GM23338 (cell line): ENCODE measurements at regions not wholly inside any gene's neighbourhood (a gene's known extent, or its start where the extent isn't known, plus 50 kb on each side); places are given as distances from the start of the nearest gene placed in this dataset.

Experiments
- ATAC-seq: fragments of 200-7000 bp; cut with Tn5 transposase; 3 replicates; pipeline ENCODE4 v1.9.1; 2020
- DNase-seq: peaks from one replicate; pipeline ENCODE4 v3.0.0-alpha.2; 2015; ENCODE audit warnings: low spot score
- H2AFZ ChIP-seq: fragments of 200-600 bp; sonication (generic); 2 replicates; pipeline ENCODE4 v1.8.0; 2016; ENCODE audit warnings: antibody characterized with exemption, mild to moderate bottlenecking, moderate library complexity
- H3F3A ChIP-seq: fragments of 200-600 bp; sonication (generic); replicated peaks from 2 replicates; pipeline ENCODE4 v1.8.0; 2017; ENCODE audit warnings: antibody characterized with exemption, mixed run types, low read depth
- H3K27ac ChIP-seq: fragments of 200-600 bp; sonication (generic); 2 replicates; pipeline ENCODE4 v1.6.1; 2016; ENCODE audit warnings: low read depth
- H3K27me3 ChIP-seq: fragments of 200-600 bp; sonication (generic); 2 replicates; pipeline ENCODE4 v1.8.0; 2016; ENCODE audit warnings: mild to moderate bottlenecking, mixed run types, moderate library complexity; ENCODE audit not compliant: insufficient read depth
- H3K36me3 ChIP-seq: fragments of 200-600 bp; sonication (generic); 2 replicates; pipeline ENCODE4 v1.8.0; 2016; ENCODE audit warnings: mild to moderate bottlenecking; ENCODE audit not compliant: insufficient read depth
- H3K4me1 ChIP-seq: fragments of 200-600 bp; sonication (generic); 2 replicates; pipeline ENCODE4 v1.8.0; 2016; ENCODE audit warnings: mild to moderate bottlenecking, moderate library complexity; ENCODE audit not compliant: insufficient read depth
- H3K4me2 ChIP-seq: fragments of 200-600 bp; sonication (generic); 2 replicates; pipeline ENCODE4 v1.7.1; 2017; ENCODE audit warnings: mixed run types
- H3K4me3 ChIP-seq: fragments of 200-600 bp; sonication (generic); 2 replicates; pipeline ENCODE4 v1.6.1; 2016; ENCODE audit warnings: mixed run types
- H3K79me2 ChIP-seq: fragments of 200-600 bp; sonication (generic); replicated peaks from 2 replicates; pipeline ENCODE4 v1.8.0; 2017; ENCODE audit warnings: mild to moderate bottlenecking; ENCODE audit not compliant: insufficient read depth
- H3K9me2 ChIP-seq: fragments of 200-600 bp; sonication (generic); 2 replicates; pipeline ENCODE4 v1.8.0; 2017; ENCODE audit not compliant: insufficient read depth
- H4K20me1 ChIP-seq: fragments of 200-600 bp; sonication (generic); replicated peaks from 2 replicates; pipeline ENCODE4 v1.8.0; 2017; ENCODE audit warnings: mild to moderate bottlenecking; ENCODE audit not compliant: insufficient read depth
- H3K27ac Mint-ChIP-seq: 2 replicates; pipeline ENCODE4 v1.8.0; 2020; ENCODE audit warnings: inconsistent platforms, mild to moderate bottlenecking, moderate library complexity, mixed read lengths
- H3K27me3 Mint-ChIP-seq: 3 replicates; pipeline ENCODE4 v1.8.0; 2022; ENCODE audit warnings: low read depth, mild to moderate bottlenecking, moderate library complexity, mixed read lengths, inconsistent platforms; ENCODE audit not compliant: insufficient read depth, poor library complexity
- H3K36me3 Mint-ChIP-seq: 3 replicates; pipeline ENCODE4 v1.8.0; 2021; ENCODE audit warnings: low read depth, mild to moderate bottlenecking, inconsistent platforms, moderate library complexity, mixed read lengths
- H3K4me1 Mint-ChIP-seq: 3 replicates; pipeline ENCODE4 v1.8.0; 2020; ENCODE audit warnings: mild to moderate bottlenecking, inconsistent platforms, mixed read lengths
- H3K4me3 Mint-ChIP-seq: 3 replicates; pipeline ENCODE4 v1.8.0; 2021; ENCODE audit warnings: moderate library complexity, mild to moderate bottlenecking, inconsistent platforms, mixed read lengths
- H3K9me3 Mint-ChIP-seq: 3 replicates; pipeline ENCODE4 v1.8.0; 2020; ENCODE audit warnings: moderate library complexity, mild to moderate bottlenecking, inconsistent platforms, mixed read lengths
- CREB1 ChIP-seq: fragments of 250-450 bp; sonication (Bioruptor Pico); IDR thresholded peaks from 2 replicates; pipeline ENCODE4 v1.5.0; 2020; ENCODE audit warnings: low read depth, mild to moderate bottlenecking, moderate library complexity
- EZH2 ChIP-seq: fragments of 200-600 bp; sonication (generic); IDR thresholded peaks from one replicate; pipeline ENCODE4 v1.8.0; 2017; ENCODE audit warnings: antibody characterized with exemption, mild to moderate bottlenecking, low read depth; ENCODE audit not compliant: unreplicated experiment
- EZH2phosphoT487 ChIP-seq: fragments of 200-600 bp; sonication (generic); IDR thresholded peaks from one replicate; pipeline ENCODE4 v1.8.1; 2018; ENCODE audit warnings: antibody characterized with exemption; ENCODE audit not compliant: unreplicated experiment
- JUNB ChIP-seq: IDR thresholded peaks from one replicate; pipeline ENCODE4 v1.6.1; 2016; ENCODE audit warnings: antibody characterized with exemption; ENCODE audit not compliant: unreplicated experiment
- NANOG ChIP-seq: IDR thresholded peaks from 2 replicates; pipeline ENCODE4 v1.6.1; 2016; ENCODE audit warnings: antibody characterized with exemption, borderline replicate concordance
- POLR2AphosphoS5 ChIP-seq: IDR thresholded peaks from 2 replicates; pipeline ENCODE4 v1.6.1; 2016; ENCODE audit warnings: antibody characterized with exemption, low read depth
- STAT1 ChIP-seq: IDR thresholded peaks from one replicate; pipeline ENCODE4 v1.6.1; 2016; ENCODE audit warnings: antibody characterized with exemption; ENCODE audit not compliant: unreplicated experiment
- ZNF114 ChIP-seq: fragments of 250-450 bp; sonication (Bioruptor Pico); IDR thresholded peaks from 2 replicates; pipeline ENCODE4 v1.5.0; 2020; ENCODE audit warnings: mild to moderate bottlenecking, moderate library complexity
- ZNF331 ChIP-seq: fragments of 250-450 bp; sonication (Bioruptor Pico); IDR thresholded peaks from 2 replicates; pipeline ENCODE4 v1.5.0; 2020; ENCODE audit warnings: low read depth, mild to moderate bottlenecking, moderate library complexity
- TF ChIP-seq, protein P1 (sequence below): IDR thresholded peaks from one replicate; pipeline ENCODE4 v1.6.1; 2018; ENCODE audit warnings: antibody characterized with exemption; ENCODE audit not compliant: unreplicated experiment
- TF ChIP-seq, protein P2 (sequence below): IDR thresholded peaks from 2 replicates; pipeline ENCODE4 v1.6.1; 2016; ENCODE audit warnings: antibody characterized with exemption
- TF ChIP-seq, protein P3 (sequence below): fragments of 250-450 bp; sonication (Bioruptor Pico); IDR thresholded peaks from 2 replicates; pipeline ENCODE4 v1.5.0; 2020; ENCODE audit warnings: mild to moderate bottlenecking, moderate library complexity
- TF ChIP-seq, protein P4 (sequence below), 2 experiments: fragments of 200-600 bp in 1 of 2; sonication (generic) in 1 of 2; conservative IDR thresholded peaks; 2 replicates each; pipeline versions ENCODE4 v1.5.1 to v1.6.1; 2016 to 2017; ENCODE audit warnings: antibody characterized with exemption in 2 of 2, low read depth in 2 of 2, mild to moderate bottlenecking in 2 of 2, moderate library complexity in 1 of 2

DNA sequence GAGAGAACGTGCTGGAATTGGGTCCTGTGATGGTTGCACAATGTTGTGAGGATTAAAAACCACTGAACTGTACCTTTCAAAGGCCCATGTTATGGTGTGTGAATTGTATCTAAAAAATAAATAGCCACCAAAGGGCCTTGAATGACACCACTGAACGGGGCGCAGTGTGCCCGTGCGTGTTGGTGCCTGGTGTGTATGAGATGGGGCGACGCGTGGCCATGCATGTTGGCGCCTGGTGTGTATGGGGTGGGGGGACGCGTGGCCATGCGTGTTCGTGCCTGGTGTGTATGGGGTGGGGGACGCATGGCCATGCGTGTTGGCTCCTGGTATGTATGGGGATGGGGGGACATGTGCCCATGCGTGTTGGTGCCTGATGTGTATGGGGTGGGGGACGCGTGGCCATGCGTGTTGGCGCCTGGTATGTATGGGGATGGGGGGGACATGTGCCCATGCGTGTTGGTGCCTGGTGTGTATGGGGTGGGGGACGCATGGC is 66.6 kb upstream of the HELT start:
- Mint-ChIP-seq H3K9me3 (no peaks in the 10 kb centered on the region), H3K27ac (no peak overlapping the region), H3K36me3 (no peaks in the 10 kb centered on the region), H3K27me3 (peaks cover 8% of the 10 kb centered on the region), H3K4me1 (no peaks in the 10 kb centered on the region), H3K4me3 (no peak overlapping the region)
- Histone ChIP-seq H3K79me2 (no peaks in the 10 kb centered on the region), H3K4me1 (no peaks in the 10 kb centered on the region), H3K36me3 (no peaks in the 10 kb centered on the region), H2AFZ (no peak overlapping the region), H3K27me3 (no peaks in the 10 kb centered on the region), H3K27ac (no peak overlapping the region), H3K9me2 (0 out of 2 replicates have a peak, but pooled peaks cover 3% of the 10 kb centered on the region), H3F3A (no peaks in the 10 kb centered on the region), H4K20me1 (no peaks in the 10 kb centered on the region), H3K4me2 (no peak overlapping the region), H3K4me3 (no peak overlapping the region)
- DNase-seq = no peak
- no peak for ATAC-seq
- TF ChIP-seq, protein P1, sequence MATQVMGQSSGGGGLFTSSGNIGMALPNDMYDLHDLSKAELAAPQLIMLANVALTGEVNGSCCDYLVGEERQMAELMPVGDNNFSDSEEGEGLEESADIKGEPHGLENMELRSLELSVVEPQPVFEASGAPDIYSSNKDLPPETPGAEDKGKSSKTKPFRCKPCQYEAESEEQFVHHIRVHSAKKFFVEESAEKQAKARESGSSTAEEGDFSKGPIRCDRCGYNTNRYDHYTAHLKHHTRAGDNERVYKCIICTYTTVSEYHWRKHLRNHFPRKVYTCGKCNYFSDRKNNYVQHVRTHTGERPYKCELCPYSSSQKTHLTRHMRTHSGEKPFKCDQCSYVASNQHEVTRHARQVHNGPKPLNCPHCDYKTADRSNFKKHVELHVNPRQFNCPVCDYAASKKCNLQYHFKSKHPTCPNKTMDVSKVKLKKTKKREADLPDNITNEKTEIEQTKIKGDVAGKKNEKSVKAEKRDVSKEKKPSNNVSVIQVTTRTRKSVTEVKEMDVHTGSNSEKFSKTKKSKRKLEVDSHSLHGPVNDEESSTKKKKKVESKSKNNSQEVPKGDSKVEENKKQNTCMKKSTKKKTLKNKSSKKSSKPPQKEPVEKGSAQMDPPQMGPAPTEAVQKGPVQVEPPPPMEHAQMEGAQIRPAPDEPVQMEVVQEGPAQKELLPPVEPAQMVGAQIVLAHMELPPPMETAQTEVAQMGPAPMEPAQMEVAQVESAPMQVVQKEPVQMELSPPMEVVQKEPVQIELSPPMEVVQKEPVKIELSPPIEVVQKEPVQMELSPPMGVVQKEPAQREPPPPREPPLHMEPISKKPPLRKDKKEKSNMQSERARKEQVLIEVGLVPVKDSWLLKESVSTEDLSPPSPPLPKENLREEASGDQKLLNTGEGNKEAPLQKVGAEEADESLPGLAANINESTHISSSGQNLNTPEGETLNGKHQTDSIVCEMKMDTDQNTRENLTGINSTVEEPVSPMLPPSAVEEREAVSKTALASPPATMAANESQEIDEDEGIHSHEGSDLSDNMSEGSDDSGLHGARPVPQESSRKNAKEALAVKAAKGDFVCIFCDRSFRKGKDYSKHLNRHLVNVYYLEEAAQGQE = no peak
- TF ChIP-seq ZNF114 (CRISPR knock-in tag) (no peak), NANOG (no peak), JUNB (no peak), ZNF331 (CRISPR knock-in tag) (no peak), CREB1 (no peak), EZH2phosphoT487 (no peak), STAT1 (no peak), POLR2AphosphoS5 (no peak), EZH2 (no peak)
- TF ChIP-seq, protein P2, sequence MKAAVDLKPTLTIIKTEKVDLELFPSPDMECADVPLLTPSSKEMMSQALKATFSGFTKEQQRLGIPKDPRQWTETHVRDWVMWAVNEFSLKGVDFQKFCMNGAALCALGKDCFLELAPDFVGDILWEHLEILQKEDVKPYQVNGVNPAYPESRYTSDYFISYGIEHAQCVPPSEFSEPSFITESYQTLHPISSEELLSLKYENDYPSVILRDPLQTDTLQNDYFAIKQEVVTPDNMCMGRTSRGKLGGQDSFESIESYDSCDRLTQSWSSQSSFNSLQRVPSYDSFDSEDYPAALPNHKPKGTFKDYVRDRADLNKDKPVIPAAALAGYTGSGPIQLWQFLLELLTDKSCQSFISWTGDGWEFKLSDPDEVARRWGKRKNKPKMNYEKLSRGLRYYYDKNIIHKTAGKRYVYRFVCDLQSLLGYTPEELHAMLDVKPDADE = no peak
- TF ChIP-seq, protein P3, sequence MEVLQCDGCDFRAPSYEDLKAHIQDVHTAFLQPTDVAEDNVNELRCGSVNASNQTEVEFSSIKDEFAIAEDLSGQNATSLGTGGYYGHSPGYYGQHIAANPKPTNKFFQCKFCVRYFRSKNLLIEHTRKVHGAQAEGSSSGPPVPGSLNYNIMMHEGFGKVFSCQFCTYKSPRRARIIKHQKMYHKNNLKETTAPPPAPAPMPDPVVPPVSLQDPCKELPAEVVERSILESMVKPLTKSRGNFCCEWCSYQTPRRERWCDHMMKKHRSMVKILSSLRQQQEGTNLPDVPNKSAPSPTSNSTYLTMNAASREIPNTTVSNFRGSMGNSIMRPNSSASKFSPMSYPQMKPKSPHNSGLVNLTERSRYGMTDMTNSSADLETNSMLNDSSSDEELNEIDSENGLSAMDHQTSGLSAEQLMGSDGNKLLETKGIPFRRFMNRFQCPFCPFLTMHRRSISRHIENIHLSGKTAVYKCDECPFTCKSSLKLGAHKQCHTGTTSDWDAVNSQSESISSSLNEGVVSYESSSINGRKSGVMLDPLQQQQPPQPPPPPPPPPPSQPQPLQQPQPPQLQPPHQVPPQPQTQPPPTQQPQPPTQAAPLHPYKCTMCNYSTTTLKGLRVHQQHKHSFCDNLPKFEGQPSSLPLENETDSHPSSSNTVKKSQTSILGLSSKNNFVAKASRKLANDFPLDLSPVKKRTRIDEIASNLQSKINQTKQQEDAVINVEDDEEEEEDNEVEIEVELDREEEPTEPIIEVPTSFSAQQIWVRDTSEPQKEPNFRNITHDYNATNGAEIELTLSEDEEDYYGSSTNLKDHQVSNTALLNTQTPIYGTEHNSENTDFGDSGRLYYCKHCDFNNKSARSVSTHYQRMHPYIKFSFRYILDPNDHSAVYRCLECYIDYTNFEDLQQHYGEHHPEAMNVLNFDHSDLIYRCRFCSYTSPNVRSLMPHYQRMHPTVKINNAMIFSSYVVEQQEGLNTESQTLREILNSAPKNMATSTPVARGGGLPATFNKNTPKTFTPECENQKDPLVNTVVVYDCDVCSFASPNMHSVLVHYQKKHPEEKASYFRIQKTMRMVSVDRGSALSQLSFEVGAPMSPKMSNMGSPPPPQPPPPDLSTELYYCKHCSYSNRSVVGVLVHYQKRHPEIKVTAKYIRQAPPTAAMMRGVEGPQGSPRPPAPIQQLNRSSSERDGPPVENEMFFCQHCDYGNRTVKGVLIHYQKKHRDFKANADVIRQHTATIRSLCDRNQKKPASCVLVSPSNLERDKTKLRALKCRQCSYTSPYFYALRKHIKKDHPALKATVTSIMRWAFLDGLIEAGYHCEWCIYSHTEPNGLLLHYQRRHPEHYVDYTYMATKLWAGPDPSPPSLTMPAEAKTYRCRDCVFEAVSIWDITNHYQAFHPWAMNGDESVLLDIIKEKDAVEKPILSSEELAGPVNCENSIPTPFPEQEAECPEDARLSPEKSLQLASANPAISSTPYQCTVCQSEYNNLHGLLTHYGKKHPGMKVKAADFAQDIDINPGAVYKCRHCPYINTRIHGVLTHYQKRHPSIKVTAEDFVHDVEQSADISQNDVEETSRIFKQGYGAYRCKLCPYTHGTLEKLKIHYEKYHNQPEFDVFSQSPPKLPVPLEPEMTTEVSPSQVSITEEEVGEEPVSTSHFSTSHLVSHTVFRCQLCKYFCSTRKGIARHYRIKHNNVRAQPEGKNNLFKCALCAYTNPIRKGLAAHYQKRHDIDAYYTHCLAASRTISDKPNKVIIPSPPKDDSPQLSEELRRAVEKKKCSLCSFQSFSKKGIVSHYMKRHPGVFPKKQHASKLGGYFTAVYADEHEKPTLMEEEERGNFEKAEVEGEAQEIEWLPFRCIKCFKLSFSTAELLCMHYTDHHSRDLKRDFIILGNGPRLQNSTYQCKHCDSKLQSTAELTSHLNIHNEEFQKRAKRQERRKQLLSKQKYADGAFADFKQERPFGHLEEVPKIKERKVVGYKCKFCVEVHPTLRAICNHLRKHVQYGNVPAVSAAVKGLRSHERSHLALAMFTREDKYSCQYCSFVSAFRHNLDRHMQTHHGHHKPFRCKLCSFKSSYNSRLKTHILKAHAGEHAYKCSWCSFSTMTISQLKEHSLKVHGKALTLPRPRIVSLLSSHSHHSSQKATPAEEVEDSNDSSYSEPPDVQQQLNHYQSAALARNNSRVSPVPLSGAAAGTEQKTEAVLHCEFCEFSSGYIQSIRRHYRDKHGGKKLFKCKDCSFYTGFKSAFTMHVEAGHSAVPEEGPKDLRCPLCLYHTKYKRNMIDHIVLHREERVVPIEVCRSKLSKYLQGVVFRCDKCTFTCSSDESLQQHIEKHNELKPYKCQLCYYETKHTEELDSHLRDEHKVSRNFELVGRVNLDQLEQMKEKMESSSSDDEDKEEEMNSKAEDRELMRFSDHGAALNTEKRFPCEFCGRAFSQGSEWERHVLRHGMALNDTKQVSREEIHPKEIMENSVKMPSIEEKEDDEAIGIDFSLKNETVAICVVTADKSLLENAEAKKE (CRISPR knock-in tag) = no peak
- TF ChIP-seq, protein P4, sequence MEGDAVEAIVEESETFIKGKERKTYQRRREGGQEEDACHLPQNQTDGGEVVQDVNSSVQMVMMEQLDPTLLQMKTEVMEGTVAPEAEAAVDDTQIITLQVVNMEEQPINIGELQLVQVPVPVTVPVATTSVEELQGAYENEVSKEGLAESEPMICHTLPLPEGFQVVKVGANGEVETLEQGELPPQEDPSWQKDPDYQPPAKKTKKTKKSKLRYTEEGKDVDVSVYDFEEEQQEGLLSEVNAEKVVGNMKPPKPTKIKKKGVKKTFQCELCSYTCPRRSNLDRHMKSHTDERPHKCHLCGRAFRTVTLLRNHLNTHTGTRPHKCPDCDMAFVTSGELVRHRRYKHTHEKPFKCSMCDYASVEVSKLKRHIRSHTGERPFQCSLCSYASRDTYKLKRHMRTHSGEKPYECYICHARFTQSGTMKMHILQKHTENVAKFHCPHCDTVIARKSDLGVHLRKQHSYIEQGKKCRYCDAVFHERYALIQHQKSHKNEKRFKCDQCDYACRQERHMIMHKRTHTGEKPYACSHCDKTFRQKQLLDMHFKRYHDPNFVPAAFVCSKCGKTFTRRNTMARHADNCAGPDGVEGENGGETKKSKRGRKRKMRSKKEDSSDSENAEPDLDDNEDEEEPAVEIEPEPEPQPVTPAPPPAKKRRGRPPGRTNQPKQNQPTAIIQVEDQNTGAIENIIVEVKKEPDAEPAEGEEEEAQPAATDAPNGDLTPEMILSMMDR (conservative IDR thresholded peaks at IDR 0.05; ENCODE audit: low read depth in 2 of 2) = no peak
